H4 (cell line): ENCODE measurements at regions not wholly inside any gene's neighbourhood (a gene's known extent, or its start where the extent isn't known, plus 50 kb on each side); places are given as distances from the start of the nearest gene placed in this dataset.
A peak's percentile ranks its signal among the peaks of the same experiment; 100 is the strongest.

Source experiments
- DNase-seq: peaks from one replicate; pipeline ENCODE4 v3.0.0-alpha.2; 2015; ENCODE audit warnings: low spot score

DNA sequence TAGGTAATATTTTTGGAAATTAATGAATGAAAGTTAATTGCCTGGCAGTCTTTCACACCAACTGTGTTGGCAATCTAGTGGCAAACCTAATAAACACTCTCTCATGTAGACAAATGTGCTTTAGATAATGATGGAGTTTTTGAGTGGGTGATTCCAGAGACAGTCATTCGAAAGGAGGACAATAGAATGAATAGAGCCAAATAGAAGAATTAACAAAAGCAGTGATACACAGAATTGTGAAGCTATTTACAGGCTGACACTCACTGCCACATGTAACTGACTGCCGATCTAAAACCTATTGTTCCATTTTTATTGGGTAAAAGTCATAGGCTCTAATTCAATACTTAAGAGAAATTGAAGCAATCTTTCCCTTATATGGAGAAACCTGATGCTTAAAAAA, 338.5 kb downstream of the PCDH7 start:
- DNase-seq: no peak

DNA sequence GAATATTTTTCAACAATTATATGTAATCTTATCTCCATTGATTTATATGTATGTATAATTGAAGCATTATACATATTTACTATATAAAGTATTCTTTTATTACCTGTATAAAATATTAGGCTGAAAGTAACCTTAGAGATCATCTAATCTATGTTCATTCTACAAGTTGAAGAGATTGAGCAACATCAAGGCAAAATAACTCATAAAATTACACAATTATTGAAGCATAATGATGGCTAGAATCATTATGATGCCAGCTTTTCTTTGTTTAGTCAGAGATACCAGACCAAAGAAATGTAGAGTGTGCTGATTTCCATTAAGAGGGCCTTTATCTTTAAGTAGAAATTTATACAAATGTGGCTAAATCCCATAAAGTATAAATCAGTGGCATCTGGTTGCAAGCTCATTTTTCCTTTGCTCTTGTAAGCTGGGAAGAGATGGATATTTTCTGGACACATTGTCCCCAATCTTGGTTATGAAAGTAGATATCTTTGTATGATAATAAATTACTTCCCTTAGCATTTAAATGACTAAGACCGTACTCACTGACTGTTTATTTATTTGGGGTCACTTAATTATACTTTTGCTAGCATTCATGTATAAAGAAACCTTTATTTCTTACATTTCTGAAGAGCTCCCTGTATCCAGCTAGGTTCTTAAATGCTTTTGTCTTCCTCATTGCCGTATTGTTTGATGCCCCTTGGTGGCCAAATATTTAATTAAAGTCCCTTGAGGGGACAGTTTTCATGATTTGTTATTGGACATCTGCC, 339.8 kb downstream of the PCDH7 start:
- peak; percentile 86 for DNase-seq

DNA sequence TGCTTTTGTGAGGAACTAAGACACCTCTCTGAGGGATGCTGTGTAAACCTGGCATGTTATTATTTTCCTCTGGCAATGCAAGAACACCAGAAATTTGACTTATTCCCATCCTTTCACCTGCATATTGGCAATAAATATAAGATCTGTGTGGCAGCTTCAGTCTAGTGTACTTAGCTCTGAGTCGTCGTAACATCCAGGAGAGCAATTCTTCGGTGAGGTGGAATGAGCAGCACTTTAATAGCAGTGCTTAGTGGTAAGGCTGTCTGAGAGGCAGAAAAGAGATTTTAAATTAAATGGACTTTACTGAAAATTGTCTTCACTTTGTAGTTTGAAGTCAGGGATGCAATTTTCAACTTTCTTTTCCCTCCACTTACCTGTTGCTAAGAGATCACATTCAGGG, 344.9 kb downstream of the PCDH7 start:
- DNase-seq: no peak

DNA sequence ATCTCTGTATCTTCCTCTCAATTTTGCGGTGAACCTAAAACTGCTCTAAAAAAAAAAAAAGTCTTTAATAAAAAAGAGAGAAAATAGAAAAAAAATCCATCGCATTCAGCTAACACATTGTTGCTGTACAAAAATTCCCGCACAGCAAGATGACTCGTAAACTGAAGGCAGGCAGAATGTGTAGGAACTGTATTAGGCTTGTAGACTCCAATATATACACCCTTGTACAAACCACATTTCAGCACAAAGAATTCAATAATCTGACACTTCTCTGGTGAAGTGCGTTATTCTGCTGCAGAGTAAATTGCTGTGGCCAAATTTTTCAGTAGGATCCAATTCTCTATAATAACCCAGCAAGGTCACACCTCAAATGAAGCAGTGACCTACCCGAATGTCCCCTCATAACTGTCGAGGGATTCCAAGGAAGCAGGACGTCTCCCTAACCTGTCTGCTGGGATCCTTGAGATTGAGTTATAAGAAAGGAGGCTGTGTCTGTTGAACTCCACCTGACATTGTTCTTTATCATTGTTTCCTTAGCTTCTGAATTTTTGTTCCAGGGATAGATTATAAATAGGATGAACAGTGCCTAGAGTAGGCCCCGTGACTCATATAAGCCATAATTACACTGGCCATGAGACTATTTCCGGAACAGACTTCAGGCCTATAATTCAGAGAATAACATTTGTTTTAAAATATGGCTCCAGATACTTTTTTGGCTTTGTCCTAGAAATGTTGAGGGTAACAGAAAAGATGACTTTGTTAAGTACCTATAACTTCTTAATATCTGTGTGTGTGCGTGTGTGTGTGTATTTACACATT, 348.3 kb downstream of the PCDH7 start:
- no peak for DNase-seq

DNA sequence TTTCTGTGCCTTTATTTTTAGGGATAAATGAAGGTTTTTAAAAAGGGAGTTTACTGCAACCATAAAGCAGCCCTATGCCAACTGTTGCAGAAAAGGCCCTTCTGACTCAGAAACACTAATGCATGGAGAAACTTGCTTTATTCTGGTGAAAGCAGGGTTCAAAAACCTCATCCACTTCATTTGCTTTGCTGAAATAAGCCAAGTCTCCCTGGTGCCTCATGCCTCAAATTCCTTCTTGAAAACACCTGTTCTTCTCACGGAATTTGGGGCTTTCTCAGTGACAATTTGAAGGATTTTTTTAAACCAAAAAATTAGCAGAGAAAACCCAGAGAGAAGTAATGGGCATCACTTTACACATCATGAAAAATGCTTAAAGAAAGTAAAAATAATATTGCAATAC, 349.0 kb downstream of the PCDH7 start:
- DNase-seq: no peak

DNA sequence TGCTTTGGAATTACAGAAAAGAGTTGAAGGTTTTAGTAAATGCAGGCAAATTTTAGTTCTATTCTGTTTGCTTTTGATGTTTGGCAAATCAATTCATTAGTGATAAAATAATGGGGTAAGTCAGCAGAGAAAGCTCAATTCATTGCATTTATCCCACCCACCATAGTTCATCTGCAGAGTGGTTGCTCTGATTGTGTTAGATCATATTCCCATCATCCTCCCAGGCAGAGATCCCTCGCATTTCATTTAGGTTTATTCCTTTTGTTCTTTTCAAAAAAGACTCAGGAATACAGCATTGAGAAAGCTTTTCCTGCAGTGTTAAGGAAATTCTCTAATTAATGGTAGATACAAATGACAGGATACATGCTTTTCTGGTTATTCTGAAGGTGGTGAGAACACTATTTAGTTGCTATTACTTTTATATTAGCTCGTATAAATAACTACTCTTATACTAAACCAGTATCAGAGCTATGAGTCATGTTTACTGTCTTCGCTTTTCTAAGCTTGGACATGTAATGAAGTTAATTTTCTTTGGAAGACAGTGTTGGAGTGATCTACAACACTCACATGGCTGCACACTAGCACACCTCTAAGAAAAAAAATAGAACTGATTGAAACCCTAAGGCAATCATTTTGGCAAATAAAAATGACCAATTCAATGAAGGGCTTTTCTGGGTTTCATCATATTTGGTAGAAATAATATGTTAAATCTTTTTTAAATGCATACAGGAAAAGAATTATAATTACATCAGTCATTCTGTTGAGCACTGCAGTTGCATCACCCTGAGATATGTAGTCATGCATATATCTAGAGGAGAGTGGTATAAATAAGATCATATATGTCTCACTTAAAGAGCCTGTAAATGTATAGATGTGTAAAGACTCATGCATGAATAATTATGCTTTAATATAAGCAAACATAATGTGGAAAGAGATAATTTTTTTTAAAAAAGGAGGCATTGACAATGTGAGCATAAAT, 351.6 kb downstream of the PCDH7 start:
- DNase-seq: no peak

DNA sequence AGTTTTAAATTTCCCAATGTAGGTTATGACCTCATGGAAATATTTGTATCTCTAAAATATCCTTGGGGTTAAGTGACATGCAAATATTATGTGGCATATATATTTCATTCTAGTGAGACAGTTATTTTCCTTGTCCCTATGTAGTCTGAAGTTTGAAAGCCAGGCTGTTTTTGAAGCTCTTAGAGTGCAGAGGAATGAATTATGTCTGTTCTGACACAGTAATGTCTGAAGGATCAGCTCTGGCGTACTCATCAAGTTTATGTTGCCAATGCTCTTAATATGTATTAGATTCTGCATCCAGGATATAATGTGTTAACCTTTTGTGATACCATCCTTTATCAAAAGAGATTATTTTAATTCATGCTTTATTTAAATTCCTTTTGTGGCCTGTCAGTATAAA, 355.8 kb downstream of the PCDH7 start:
- no peak for DNase-seq

DNA sequence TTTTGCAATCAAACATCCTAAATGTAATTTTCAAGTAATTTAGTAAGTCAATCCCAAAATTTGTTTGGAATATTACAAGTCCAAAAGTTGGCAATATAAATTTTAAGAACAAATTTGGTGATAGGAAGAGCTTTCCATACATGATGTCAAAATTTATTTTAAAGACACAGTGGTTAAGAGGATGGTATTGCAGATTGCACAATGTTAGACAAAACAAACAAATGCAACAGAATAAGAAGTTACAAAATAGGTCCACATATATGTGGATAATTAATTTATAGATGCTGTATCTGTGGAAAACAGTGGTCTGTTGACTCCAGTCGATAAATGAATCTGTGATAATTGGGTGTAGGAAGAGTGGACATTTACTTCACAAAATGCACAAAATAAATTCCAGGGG, 358.5 kb downstream of the PCDH7 start:
- no peak for DNase-seq

DNA sequence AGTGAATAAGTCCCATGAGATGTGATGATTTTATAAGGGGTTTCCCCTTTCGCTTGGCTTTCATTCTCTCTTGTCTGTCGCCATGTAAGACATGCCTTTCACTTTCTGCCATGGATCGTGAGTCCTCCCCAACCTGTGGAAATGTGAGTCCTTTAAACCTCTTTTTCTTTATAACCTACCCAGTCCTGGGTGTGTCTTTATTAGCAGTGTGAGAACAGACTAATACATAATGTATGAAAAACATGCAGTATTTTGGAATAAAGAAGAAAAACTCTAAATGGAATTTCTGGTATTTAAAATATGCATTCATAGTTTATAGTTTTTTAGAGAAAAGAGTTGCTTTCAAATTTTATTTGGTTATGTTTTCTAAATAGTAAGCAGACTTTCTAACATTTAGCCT, 360.7 kb downstream of the PCDH7 start:
- DNase-seq: no peak

DNA sequence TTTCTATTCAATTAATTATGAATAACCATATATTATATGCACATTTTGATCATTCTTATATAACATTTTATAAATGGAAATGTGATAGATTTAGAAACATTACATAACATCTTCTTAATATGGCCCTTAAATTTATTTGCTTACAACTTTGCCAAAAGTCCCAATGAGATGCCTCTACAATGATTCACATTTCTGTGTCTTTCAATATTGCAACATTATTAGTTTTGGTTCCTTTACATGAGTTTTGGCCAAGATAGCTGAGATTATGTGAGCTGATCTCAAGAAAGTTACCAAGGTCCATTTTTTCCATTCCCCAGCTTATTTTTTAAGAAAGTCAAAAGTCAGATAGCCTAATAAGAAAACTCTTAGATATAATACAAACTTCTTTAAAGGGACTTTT, 361.2 kb downstream of the PCDH7 start:
- DNase-seq: no peak

DNA sequence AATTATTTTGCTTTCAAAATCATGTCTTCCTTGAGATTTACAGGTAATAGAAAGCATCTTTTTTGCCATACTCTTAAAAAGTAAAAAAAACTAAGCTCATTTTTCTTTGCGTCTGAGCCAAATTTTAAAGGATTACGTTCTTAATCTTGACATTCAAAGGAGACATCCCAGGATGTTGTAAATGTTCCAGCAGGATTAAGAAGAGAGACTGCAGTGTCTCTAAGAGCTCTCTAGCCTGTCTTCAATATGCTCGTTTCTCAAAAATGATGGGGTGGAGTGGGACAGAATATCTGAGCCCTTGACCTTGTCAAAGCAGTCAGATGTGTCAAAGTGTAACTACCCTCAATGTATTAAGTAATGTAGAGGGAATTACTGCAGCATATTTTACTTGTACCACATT, 363.3 kb downstream of the PCDH7 start:
- no peak for DNase-seq

DNA sequence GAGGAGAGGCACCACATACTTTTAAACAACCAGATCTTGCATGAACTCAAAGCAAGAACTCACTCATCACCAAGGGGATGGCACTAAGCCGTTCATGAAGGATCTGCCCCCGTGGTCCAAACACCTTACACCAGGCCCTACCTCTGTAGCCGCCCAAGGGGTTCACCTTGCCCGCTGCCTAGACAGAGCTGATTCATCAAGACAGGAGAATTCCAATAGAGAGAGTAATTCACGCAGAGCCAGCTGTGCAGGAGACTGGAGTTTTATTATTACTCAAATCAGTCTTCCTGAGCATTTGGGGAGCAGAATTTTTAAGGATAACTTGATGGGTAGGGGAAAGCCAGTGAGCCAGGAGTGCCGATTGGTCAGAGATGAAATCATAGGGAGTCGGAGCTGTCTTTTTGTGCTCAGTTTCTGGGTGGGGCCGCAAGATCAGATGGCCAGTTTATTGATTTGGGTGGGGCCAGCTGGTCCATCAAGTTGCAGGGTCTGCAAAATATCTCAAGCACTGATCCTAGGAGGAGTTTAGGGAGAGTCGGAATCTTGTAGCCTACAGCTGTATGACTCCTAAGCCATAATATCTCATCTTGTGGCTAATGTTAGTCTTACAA, 364.7 kb downstream of the PCDH7 start:
- DNase-seq: no peak

DNA sequence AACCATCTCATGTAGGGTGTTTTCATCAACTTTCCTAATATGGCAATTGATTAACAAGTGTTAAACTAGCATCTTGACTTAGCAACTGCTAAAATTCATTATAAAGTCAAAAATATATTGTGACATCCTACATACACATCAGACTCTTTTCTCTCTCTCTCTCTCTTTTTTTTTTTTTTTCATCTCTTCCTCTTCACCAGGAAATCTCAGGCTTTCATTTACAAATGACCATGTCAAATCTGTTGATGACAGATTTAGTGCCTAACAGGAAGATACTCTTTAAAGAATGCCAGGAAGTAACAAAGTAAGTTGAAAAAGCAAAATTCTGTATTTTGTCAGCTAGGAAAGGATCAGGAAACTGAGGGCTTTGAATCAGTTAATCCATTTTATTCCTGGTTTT, 365.5 kb downstream of the PCDH7 start:
- no peak for DNase-seq

DNA sequence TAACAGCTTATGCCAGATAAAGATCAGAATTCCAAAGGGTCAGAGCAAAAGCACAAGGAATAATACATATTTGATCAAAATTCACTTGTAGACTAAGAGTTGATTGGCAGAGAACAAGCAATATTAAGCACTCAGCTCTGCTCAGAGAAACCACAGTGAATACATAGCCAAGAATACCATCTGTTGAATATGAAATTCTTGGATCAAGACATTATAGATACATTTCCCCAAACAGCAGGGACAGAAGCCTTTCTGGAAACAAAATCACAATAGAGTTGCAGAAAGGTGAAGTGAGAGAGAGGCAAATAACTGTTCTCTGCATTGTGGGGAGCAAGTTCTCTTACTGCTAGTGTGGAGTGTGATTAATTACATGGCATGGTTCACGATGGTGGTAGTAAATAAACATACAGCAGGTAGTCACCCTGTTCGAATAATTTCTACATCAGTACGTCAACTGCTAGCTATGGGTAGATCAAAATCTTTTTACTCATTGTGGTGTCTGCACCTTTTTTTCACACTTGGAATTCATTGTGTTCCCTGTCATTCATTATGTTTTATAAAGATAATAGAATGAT, 366.7 kb downstream of the PCDH7 start:
- no peak for DNase-seq

DNA sequence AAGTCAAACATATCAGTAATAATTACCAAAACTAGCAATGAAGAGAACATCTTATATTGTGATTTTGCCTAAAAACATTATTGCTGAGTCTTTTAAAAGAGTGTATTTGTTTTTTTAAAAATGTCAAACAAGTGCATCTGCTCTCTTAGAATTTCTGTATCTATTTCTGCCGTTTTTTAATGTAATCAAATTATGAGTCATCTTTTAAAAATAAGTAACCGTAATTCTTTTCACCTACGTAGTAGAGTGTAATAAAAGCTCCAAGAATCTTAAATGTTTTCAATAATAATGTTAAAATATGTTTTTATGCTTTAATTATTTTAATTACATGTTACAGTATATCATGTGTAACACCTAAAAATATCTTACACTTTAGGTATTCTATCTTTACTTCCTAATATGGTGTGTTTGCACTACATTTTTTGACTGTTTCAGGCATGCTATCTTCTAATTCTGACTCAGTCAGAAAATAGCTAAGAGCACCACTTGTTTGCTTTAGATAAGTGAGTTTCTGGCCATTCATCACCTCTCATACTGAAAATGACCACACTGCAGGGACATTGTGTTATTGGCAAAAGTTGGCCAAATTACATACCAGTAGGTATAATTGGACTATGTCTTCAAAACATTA, 368.5 kb downstream of the PCDH7 start:
- peak; percentile 82 for DNase-seq

DNA sequence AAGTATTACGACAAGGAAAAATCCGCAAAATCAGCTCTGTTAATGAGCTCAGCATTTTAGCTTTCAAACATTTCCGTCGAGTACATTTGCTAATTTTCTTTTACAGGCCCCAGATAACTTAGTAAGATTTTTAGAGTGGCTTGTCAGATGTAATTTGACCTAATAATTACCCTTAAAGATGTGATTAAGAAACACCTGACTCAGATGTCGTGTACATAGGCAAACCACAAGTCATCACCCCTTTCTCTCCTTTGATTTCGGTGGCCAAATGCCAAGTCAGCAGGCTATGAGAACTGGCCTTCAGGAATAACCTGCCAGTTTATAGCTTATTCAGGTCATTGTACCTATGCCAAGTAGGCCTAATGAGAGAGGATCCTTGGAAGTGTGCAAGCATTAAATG, 369.6 kb downstream of the PCDH7 start:
- peak; percentile 90 for DNase-seq

DNA sequence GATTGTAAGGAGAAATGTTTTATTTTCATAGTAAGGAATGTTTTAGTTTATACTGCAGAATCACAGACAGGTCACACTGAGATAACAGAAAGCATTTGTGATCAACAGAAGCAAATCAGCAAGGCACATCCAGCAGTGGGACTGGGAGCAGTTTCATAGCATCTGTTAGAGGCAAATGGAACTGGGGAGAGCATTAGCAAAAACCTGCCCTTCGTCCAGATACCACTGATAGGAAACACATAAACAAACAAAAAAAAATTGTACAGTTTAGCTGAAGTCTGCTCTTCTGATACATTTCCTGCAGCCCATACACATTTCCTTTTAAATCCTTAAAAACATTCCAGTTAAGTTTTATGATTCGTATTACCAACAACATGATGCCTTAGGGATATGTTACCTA, 374.3 kb downstream of the PCDH7 start:
- no peak for DNase-seq

DNA sequence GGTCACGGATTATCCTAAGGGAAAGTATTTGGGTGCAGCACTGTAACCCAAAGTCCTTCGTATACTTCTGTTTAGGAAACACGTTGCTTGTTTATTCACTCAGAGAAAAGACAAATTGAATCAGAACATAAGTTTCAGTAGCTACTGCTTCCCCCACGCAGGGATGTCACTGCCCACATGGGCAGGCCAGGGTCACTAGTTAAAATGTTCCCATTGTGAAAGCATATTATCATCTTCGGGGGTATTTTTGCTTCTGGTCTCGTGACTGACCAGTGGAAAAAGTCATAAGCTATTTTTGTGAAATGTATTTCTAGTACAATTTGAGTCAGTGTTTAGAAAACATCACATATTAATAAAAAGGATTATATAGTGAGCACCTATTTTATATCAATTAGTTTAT, 377.8 kb downstream of the PCDH7 start:
- DNase-seq: no peak

DNA sequence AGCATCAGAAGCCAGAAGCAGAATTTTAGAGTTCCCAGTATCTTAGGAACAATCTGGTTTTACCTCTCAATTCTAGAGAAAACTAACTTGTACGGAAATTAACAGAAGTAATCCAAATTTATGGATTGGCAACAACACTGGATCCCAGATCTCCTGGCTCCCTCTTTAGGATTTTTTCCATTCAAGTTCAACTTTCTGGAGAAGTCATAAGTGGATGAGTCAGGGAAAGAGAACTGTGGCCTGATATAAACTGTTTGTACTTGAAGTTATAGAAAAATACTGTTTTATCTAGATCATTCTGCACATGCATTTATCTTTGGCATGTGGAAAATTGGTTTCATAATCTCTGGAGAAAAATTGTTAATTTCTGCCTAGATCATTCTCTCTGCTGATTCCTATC, 380.4 kb downstream of the PCDH7 start:
- no peak for DNase-seq

DNA sequence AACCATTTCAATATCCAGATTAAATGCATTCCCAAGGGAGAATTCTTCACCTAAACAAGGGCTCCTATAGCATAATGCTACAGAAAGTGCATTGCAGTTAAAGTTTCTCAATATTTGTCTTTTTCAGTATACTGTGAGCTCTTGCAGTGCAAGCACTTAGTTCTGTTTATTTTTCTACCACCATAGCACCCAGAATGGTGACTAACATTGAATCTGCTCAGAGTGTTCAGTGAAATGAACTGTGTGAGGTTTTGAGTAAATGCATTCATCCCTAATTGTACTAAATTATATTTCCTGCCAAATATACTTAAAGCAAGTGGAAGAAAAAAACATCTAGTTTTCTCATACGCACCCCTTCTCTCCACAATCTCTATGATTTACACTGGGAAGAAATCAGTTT, 383.9 kb downstream of the PCDH7 start:
- peak; percentile 38 for DNase-seq

DNA sequence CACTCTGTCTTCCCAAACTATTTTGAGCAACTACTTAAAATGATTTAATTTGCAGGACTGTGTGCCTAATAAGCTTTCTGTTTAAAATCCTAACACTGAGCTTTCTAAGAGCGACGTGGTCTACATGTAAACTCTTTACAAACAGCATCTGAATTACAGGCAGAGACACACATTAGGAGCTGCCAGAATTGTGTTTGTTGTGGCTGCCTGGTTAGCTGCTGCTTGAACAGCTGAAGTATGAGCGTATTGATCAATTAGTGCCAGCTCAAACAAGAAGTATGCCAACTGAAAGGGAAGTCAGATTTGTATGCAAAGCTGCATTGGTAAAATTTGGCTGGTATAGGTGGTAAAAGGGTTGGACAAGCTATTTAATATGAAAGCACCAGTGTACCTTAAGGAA, 384.4 kb downstream of the PCDH7 start:
- DNase-seq: no peak
